T47D (cell line): ENCODE measurements at regions not wholly inside any gene's neighbourhood (a gene's known extent, or its start where the extent isn't known, plus 50 kb on each side); places are given as distances from the start of the nearest gene placed in this dataset.
"Not testable (repeated sequence)": the region's sequence is repeated elsewhere in the genome, so short reads cannot be mapped to it uniquely, and the experiment has no call there.

Experiments
- DNase-seq, 2 experiments: peaks; one replicate each; pipeline versions ENCODE4 v3.0.0 to v3.0.0-alpha.2; 2011 to 2012; ENCODE audit warnings: low read depth in 1 of 2, low spot score in 1 of 2
- JUND ChIP-seq: IDR thresholded peaks from 2 replicates; pipeline ENCODE4 v1.6.1; 2012; ENCODE audit warnings: low read depth
- in situ Hi-C: cut with HindIII; loops from 2 replicates; pipeline ENCODE4 v1.10.0; 2016; ENCODE audit warnings: low sequenced_read_pairs, low pct_unique_long_range_greater_than_20kb

GRCh38 chr1:166457700-166458099 is 290.9 kb upstream of the FAM78B start:
- DNase-seq: no peak
- in situ Hi-C loops: no loop called here
- no peak for TF ChIP-seq JUND

- in situ Hi-C loops: no loop called here
- no peak for TF ChIP-seq JUND
- no peak for DNase-seq
These were observed 297.5 kb upstream of the FAM78B start for GRCh38 chr1:166464333-166464732.

GRCh38 chr1:166470014-166470413 is 303.2 kb upstream of the FAM78B start:
- no peak for TF ChIP-seq JUND
- DNase-seq: no peak

GRCh38 chr1:166470441-166470840 is 303.6 kb upstream of the FAM78B start:
- in situ Hi-C loops: no loop called here
- no peak for TF ChIP-seq JUND

More at GRCh38 chr1:166470014-166470413, 303.2 kb upstream of the FAM78B start:
- in situ Hi-C loops: no loop called here

GRCh38 chr1:166471359-166471758 is 304.6 kb upstream of the FAM78B start:
- in situ Hi-C loops: no loop called here
- no peak for TF ChIP-seq JUND
- DNase-seq: no peak

More at GRCh38 chr1:166470441-166470840, 303.6 kb upstream of the FAM78B start:
- DNase-seq: no peak

- in situ Hi-C loops: no loop called here
- DNase-seq: peak; percentile 30 to 71
- TF ChIP-seq JUND: no peak
These were observed 312.3 kb upstream of the FAM78B start for GRCh38 chr1:166479052-166479631.

GRCh38 chr1:166484471-166484870 is 317.7 kb upstream of the FAM78B start:
- in situ Hi-C loops: no loop called here
- DNase-seq: no peak

GRCh38 chr1:166484871-166485270 is 318.1 kb upstream of the FAM78B start:
- in situ Hi-C loops: no loop called here
- TF ChIP-seq JUND: no peak
- no peak for DNase-seq

More at GRCh38 chr1:166484471-166484870, 317.7 kb upstream of the FAM78B start:
- TF ChIP-seq JUND: no peak

GRCh38 chr1:166485620-166486019 is 318.8 kb upstream of the FAM78B start:
- no peak for TF ChIP-seq JUND
- in situ Hi-C loops: no loop called here
- no peak for DNase-seq

- in situ Hi-C loops: no loop called here
- no peak for DNase-seq
- TF ChIP-seq JUND: no peak
These were observed 321.5 kb upstream of the FAM78B start for GRCh38 chr1:166488327-166488726.

- no peak for TF ChIP-seq JUND
- in situ Hi-C loops: no loop called here
- no peak for DNase-seq
These were observed 322.5 kb upstream of the FAM78B start for GRCh38 chr1:166489356-166489669.

GRCh38 chr1:166489670-166490436 is 323.1 kb upstream of the FAM78B start:
- in situ Hi-C loops: no loop called here
- DNase-seq: peak; percentile 23 to 60
- no peak for TF ChIP-seq JUND

- no peak for DNase-seq
- no peak for TF ChIP-seq JUND
- in situ Hi-C loops: no loop called here
These were observed 323.7 kb upstream of the FAM78B start for GRCh38 chr1:166490437-166490991.

GRCh38 chr1:166493765-166494164 is 327.0 kb upstream of the FAM78B start:
- in situ Hi-C loops, DNase-seq: not testable (repeated sequence)
